MV-4-11 (cell line): ENCODE measurements at regions not wholly inside any gene's neighbourhood (a gene's known extent, or its start where the extent isn't known, plus 50 kb on each side); places are given as distances from the start of the nearest gene placed in this dataset.

Source experiments
- DNase-seq: peaks from one replicate; lab custom pipeline; 2025; lab: John Stamatoyannopoulos, UW

DNA sequence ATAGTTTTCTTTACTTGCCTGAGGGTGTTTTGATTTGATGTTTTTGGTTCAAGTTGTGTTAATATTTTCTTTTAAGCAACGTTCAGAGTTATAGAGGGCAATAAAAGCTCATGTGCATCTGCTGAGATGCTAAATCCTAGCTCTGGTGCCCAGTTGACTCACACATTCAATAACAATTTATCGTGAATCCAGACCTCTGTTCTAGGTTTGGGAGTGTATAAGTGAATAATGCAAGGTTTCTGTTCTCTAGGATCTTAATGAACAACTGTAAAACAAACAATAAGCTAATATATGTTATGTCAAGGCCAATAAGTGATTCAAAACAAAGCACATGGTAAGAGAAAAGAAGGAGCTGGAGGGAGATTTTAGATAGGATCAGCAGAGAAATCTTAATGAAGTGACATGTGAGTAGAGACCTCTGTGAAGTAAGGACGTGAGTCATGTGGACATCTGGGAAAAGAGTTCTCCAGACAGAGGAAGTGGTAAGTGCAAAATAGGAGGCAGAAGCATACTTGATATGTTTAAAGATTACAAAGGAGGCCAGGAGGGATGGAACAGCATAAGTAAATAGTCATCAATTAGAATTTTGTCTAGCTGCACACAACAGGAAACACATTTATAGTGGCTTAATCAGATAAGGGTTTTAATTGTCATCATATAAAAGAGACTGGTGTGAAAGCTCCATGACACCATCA is 278.5 kb upstream of the HTR2A start:
- DNase-seq, result peak; percentile 72

DNA sequence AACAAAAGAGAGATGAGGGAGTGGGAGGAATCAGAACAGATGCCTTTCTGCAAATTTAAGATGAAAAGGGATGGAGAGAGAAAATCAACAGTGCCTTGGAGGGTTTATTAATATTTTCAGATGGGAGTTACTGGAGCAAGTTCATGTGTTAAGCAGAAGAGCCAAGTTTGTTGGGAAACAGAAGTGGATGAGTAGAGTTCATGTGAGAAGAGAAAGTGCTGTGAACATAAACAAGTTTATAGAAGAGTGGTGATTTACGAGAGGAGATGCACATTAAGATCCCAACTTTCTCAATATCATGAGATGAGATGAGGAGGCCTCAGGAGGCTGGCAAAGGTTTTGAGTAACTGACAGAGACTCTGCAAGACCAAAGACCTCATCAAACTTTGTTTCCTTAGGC is 274.1 kb upstream of the HTR2A start:
- DNase-seq, result no peak

DNA sequence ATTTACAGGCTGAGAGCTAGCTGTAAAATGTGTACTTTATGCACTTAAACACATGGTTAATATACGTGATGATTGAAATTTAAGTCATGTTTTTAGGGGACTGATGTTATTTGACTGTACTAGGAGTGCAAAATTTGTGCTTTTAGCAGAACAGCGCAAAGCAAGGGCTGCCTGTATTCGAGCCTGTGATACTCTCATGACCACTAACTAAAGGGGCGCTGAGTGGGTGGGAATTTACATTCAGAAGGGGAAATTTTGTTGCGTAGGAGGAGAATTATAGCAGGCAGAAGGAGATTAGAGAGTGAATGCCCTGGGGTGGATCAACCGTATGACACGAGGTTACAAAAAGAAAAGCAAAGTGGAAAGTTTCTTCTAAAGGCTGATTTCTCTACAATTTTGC is 271.8 kb upstream of the HTR2A start:
- no peak for DNase-seq

DNA sequence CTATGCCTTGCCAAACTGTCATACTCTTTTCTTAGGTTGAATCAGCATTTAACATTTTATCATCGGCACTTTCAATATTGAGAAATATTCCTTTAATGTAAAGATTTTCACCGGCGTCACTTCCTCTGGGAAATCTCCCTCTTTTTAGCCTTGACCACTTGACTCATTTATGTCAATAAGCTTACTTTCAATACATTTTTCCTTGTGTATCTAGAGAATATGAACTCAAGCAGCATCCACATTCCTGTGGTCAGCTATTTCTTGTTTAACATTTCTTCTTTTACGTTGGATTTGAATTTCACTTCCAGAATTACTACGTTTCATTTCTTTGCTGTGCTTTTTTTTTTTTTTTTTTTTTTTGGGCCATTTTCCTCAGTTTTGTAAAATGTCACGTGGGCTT is 271.2 kb upstream of the HTR2A start:
- peak; percentile 80 for DNase-seq

DNA sequence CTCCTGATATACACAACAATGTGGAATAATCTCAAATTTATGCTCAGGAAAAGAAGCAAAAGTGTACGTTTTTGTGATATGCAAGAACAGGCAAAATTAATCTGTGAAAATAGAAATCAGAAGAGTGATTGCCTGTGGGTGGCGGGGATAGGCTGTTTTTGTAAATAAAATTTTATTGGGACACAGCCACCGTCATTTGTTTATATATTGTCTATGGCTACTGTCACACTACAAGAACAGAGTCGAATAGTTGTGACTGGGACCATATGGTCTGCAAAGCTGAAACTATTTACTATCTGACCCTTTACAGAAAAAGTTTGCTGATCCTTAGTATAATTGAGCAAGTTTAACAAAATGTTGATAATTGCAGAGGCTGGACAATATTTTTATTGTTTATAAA is 269.5 kb upstream of the HTR2A start:
- no peak for DNase-seq

DNA sequence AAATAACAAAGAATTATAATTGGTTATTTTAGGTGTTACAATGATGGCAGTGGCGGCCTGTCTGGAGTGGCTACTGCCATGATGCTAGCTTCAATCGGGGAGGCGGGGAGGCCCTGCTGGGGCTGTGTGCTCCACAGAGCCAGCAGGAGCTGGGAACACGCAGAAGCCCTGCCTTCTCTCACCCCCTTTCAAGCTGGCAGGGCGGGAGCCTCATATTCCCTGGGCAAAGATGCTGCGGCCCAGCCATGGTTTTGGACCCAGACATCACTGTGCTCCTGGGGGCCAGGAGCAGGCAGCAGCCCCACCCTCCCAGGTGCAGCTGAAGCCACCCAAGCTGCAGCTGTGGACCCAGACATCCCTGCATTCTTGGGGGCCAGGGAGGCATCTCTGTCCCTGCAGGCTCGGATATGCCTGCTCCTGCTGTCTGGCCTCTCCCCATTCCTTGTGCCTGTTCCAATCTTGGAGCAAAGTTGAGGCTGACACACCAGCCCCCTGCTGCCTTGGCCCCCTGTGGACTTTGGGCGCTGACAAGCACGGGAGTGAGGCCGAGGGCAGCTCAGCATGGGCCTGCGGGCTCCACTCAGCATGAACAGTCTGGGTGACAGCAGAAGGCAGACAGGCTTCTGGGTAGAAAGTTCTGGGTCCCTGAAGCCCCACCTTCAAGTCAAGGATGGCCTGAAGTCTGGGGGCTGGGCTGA is 263.1 kb upstream of the HTR2A start:
- DNase-seq, result no peak

DNA sequence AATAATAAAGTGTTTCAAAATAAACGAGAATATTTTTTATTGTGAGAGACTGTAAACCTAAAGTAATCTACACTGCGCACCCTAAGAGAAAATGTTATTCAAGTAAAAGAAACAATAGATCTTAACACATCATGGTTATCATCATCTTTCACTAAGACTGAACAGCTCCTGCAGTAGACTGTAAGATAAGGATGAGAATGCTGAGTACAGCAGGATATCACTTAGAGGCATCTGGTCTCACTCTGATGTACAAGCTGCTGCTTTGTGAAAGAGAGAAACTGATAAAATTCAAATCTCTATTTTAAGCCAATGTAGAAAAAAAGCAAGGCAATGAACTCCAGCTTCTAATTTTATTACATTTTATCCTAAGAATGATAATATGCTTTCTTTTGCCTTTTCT is 261.7 kb upstream of the HTR2A start:
- no peak for DNase-seq

DNA sequence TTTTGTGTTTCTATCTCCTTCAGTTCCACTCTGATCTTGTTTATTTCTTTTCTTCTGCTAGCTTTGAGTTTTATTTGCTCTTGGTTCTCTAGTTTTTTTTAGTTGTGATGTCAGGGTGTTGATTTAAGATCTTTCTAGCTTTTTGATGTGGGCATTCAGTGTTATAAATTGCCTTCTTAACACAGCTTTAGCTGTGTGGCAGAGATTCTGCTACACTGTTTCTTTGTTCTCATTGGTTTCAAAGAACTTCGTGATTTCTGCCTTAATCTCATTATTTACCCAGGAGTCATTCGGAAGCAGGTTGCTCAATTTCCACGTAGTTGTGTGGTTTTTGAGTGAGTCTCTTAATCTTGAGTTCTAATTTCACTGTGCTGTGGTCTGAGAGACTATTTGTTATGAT is 251.7 kb upstream of the HTR2A start:
- no peak for DNase-seq

DNA sequence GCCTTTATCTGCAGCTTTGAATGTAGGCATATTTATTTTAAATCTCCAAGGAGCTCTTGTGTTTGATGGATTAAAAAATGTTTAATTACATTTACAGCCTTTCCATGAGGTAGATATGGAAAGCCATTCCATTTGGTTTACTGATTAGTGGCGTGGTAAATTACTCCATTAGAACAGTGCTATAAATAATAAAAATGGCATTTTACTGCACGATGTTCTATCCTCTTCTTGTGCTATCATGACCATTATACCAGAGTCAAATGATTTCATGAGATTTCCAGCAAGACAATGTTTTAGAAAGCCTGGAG is 250.9 kb upstream of the HTR2A start:
- DNase-seq, result no peak

DNA sequence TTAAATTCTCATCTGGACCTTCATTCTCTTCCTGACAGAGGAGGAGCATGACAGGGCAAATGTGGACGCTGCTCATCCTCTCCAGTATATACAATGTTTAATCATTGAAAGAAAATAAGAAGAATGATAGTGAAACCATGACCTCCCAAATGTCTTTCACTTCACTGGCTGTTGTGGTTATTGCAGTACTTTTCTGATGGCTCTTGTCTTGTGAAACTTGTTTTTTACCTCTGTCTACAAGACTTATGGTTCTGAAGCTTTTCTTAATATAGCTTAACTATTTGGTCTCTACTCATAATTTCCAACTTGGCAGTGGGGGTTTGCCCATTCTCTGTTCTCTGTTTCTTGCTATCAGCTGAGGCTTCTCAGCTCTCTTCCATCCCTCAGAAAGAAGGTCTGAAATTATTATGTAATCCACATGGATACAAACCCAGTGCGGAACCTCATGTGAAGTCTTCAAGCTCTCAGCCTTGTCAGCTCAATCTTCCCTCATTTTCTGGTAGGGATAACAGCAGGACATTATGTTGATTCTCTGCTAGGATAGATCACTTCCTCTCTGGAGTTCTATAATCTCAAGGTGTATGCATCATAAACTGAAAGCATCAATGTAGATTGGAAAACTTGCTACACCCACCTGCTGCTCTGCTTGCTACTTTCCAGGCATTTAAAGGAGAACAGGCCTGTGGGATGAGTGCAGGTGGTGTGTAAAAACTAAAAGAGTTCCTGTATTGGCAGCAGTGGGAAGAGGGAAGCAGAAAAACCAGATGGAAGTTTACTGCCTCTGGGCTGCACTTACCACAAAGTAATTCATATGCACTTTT is 250.3 kb upstream of the HTR2A start:
- DNase-seq, result peak; percentile 40

DNA sequence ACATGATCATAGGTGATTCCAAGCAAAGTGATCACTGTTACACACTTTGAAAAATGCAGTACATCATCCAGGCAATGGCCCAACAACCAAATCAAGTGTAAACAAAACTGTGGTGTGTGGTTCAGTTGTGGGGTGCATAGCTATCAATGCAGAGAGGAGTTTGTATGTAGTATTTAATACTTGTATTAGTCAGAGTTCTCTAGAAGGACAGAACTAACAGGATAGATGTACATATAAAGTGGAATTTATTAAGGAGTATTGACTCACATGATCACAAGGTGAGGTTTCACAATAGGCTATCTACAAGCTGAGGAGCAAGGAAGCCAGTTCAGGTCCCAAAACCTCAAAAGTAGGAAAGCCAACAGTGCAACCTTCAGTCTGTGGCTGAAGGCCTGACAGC is 249.3 kb upstream of the HTR2A start:
- no peak for DNase-seq

DNA sequence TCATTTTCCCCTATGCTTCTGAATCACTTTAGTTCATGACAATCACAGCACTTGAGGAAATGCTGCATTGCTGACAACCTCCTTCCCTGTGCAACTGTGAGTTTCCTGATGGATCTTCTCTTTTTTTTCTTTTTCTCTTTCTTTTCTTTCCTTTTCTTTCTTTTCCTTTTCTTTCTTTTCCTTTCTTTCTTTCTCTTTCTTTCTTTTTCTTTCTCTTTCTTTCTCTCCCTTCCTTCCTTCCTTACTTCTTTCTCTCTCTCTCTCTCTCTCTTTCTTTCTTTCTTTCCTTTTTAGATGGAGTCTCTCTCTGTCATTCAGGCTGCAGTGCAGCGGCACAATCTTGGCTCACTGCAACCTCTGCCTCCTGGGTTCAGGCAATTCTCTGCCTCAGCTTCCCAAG is 247.9 kb upstream of the HTR2A start:
- no peak for DNase-seq

DNA sequence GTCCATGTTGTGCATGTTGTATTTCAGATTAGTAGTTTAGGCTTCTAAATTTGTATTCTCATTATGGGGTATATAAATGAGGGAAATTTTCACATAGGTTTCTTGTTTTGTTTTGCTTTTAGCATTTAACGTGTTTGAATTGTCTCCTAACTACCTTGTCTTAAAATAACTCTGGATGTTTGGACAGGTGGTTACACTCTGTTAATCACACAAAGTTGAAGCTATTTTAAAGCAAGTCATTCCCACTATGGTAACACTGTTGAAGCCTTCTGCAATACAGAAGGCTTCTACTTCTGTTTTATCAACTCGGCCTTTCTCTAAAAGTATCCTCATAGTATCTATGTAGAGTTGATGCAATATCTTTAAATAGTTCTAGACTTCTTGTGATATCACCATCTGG is 245.3 kb upstream of the HTR2A start:
- no peak for DNase-seq

DNA sequence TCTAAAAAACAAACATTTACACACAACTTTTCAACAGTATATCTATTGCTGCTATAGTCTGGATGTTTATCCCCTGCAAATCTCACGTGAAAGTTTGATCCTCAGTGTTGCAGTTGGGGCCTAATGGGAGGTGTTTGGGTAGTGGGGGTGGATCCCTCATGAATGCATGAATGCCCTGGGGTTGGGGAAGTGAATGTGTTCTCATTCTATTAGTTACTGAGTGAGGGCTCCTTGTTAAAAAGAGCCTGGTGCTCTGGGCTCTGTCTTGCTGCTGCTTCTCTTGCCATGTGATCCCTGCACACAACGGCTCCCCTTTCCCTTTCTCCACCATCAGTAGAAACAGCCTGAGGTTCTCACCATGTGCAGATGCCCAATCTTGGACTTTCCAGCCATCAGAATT is 242.7 kb upstream of the HTR2A start:
- no peak for DNase-seq

DNA sequence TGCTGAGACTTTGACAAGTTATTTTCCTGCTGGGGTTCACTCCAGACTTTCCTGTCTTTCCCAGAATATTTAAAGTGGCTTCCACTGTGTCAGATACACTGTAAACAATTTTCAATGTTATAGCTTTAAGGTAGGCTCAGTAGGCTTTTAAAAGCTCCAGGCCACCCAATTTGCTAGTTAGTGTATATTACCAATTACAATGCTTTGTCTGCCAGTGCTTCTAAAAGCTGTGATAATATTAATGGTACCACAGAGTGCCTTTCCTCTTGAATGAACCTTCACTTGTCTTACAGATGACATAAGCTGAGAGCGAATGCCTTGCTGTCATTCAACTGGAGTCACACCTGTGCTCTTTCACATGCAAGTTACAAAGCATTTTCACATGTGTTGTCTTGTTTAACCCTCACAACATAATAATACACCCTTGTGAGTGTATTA is 239.7 kb upstream of the HTR2A start:
- DNase-seq, result no peak

DNA sequence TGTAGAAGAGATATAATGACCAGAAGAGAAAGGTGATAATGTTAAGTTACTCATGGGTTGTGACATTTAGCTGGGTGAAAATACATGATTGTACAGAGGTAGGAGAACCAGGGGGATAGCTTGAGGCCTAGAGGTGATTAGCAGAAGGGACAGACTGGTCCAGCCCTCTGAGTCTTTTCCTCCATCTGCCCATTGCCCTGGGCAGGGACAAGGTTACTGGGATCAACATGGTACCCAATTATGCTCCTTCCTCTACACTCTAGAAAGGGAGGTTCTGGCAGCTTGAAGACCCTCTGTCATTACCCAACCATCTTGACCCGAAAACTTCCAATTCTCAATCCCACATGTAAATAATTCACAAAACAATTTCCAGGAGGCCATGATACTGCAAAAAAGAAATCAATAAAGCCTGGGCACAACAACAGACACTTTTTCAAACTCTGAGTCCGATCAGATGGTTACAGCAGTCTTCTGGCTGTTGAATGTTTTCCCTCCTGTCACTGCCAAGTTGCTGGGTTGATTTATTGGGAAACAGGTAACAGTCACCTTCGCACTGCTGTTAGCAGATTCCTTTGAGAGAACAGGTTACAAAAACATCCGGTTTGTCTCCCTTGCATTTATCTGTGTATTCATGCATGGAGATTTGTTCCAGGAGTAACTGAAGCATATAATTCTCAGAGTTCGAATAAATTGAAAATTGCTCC is 239.1 kb upstream of the HTR2A start:
- no peak for DNase-seq

DNA sequence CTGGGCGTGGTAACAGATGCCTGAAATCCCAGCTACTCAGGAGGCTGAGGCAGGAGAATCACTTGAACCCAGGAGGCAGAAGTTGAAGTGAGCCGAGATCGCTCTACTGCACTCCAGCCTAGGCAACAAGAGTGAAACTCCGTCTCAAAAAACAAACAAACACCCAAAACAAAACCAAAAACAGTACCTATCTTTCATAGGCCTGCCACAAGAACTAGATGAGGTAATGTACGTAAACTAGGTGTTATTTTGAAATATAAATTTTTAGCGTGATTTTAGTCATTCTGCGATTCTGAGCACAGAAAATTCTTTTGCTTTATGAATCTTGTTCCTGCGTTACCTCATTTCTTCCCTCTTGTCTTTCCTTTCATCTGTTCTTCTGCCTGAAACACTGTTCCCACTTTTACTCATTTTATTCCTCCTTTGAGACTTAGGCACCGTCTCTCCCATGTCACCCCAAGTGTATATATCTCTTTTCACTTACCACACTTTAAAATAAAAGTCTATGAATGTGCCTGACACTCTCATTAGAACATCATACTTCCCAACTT is 238.2 kb upstream of the HTR2A start:
- DNase-seq, result no peak

DNA sequence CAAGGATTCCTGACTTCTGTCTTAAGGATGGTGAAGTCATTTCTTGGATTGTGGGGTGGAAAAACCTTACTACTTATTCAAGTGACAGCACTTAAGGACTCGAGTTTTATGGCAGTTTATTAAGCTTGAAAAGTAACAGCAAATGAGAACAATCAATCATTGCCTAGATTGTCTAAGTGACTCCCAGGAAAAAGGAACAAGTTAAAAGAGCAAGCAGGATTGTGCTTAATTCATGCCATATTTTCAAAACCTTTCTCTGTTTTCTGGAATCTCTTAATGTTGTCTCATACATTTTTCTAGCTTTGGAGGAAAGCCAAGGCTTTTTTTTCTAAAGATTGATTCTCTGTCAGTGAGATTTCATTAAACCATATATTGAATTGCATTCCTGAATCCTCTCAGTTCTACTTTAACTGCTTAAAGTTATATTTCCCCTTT is 236.2 kb upstream of the HTR2A start:
- DNase-seq, result no peak

DNA sequence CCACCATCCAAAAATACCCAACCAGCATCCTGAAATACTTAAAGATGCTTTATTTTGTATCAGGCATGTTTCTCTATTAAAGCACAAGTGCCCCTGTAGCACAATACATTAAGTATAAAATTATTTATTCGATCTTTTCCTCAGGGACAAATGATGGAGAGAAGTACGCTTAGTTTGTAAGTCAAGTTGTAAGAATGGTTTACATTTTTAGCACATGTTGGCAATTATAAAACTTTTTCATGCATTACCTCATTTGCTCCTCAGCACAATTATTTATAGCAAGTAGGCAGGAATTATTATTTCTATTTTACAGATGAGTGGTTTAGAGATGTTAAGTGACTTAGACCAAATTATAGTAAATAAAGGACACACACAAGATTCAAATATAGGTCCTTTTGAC is 232.6 kb upstream of the HTR2A start:
- DNase-seq, result no peak

DNA sequence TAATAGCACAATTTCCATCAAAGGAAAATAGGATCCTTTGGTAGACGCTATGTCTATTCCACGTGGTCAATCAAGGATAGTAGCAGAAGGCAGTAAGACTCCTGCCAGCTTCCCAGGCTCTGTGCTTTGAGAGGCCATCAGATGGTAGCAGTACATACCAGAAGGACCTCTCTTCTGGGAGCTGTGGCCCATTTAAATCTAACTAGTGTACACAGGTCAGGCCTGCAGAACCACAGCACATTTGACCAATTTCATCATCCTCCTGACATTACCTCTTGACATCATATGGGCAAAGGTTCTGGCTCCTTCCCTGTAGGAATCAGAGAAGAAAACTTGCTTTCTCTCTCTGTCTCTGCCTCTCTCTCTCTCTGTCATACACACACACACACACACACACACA is 229.6 kb upstream of the HTR2A start:
- no peak for DNase-seq

DNA sequence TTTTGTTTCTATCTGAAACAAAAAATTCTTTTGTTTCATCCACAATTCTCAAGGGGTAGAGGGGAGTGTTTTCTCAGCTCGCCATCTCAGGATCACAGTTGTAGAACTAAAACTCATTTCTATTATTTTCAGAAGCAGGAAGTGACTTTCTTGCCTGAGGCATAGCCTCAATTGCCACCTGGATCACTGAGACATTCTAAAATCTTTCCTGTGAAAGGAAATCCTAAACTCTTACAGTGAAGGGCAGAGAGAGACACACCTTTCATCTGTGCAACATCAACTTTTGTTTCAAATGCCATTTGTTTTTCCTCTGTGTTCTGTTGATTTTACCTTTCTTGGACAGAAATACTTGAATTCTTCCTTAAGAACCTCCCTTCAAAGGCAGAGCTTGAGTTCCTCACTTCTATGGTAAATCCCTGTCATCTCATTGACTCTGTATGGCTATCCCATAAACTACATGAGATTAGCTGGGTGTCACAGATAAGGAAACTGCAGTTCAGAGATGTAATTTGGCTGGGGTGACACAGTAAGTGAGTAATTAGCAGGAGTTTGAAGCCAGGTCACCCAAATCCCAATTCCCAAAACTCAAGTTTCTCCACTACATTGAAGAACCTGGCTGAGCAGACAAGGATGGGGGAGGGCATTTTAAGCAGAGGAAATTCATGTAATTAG is 224.4 kb upstream of the HTR2A start:
- no peak for DNase-seq

DNA sequence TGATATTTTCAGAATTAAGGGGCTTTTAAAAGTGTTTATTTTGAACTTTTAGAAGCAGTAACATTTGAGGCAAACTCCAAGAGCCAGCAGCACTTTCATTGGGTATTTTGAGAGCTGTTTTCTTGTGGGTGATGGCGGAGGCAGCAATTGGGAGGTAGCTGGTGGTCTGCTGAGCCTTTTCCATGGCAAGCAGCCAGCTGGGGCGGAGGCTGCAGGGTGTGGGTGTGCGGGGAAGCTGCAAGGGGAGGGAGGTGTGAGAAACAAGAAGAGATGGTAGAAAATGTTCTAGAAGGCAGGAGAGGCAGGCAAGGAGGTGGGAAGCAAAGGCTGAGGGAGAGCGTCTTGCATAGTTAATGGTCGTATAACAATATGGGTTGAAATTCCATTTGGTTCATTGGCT is 223.4 kb upstream of the HTR2A start:
- DNase-seq, result no peak
